ENCODE measurements at regions not wholly inside any gene's neighbourhood (a gene's known extent, or its start where the extent isn't known, plus 50 kb on each side); places are given as distances from the start of the nearest gene placed in this dataset.
"Not testable (repeated sequence)": the region's sequence is repeated elsewhere in the genome, so short reads cannot be mapped to it uniquely, and the experiment has no call there.

- DNase-seq (ENCODE audit: low spot score), result no peak
Observed at GRCh38 chr7:16369855-16370254, 51.5 kb downstream of the CRPPA start.

GRCh38 chr7:16369309-16369708, 52.0 kb downstream of the CRPPA start:
- not testable (repeated sequence) for DNase-seq (ENCODE audit: low spot score)

GRCh38 chr7:16368885-16369284, 52.5 kb downstream of the CRPPA start:
- DNase-seq (ENCODE audit: low spot score), result no peak

GRCh38 chr7:16367115-16367514, 54.2 kb downstream of the CRPPA start:
- no peak for DNase-seq (ENCODE audit: low spot score)

- no peak for DNase-seq (ENCODE audit: low spot score)
Observed at GRCh38 chr7:16365952-16366351, 55.4 kb downstream of the CRPPA start.

- DNase-seq (ENCODE audit: low spot score), result no peak
Observed at GRCh38 chr7:16365177-16365576, 56.2 kb downstream of the CRPPA start.

- DNase-seq (ENCODE audit: low spot score), result no peak
Observed at GRCh38 chr7:16359216-16359615, 62.1 kb downstream of the CRPPA start.

GRCh38 chr7:16357921-16358320, 63.4 kb downstream of the CRPPA start:
- DNase-seq (ENCODE audit: low spot score), result no peak

- no peak for DNase-seq (ENCODE audit: low spot score)
Observed at GRCh38 chr7:16357474-16357873, 63.9 kb downstream of the CRPPA start.

GRCh38 chr7:16356301-16356958, 64.9 kb downstream of the CRPPA start:
- no peak for DNase-seq (ENCODE audit: low spot score)

- DNase-seq (ENCODE audit: low spot score), result no peak
Observed at GRCh38 chr7:16354573-16354972, 66.8 kb downstream of the CRPPA start.

- no peak for DNase-seq (ENCODE audit: low spot score)
Observed at GRCh38 chr7:16353226-16353625, 68.1 kb downstream of the CRPPA start.

- no peak for DNase-seq (ENCODE audit: low spot score)
Observed at GRCh38 chr7:16350634-16351033, 70.7 kb downstream of the CRPPA start.

GRCh38 chr7:16348251-16348650, 73.1 kb downstream of the CRPPA start:
- no peak for DNase-seq (ENCODE audit: low spot score)

- DNase-seq (ENCODE audit: low spot score), result no peak
Observed at GRCh38 chr7:16347827-16348192, 73.5 kb downstream of the CRPPA start.

- no peak for DNase-seq (ENCODE audit: low spot score)
Observed at GRCh38 chr7:16347066-16347826, 74.1 kb downstream of the CRPPA start.

- no peak for DNase-seq (ENCODE audit: low spot score)
Observed at GRCh38 chr7:16345979-16346958, 75.1 kb downstream of the CRPPA start.

- no peak for DNase-seq (ENCODE audit: low spot score)
Observed at GRCh38 chr7:16344927-16345326, 76.4 kb downstream of the CRPPA start.

- no peak for DNase-seq (ENCODE audit: low spot score)
Observed at GRCh38 chr7:16343612-16344011, 77.7 kb downstream of the CRPPA start.

GRCh38 chr7:16338065-16338464, 83.3 kb downstream of the CRPPA start:
- DNase-seq (ENCODE audit: low spot score), result no peak

- DNase-seq (ENCODE audit: low spot score), result no peak
Observed at GRCh38 chr7:16326106-16326505, 95.2 kb downstream of the CRPPA start.

GRCh38 chr7:16323313-16323712, 98.0 kb downstream of the CRPPA start:
- DNase-seq (ENCODE audit: low spot score), result no peak

All from COLO829 (cell line).